ENCODE measurements at regions not wholly inside any gene's neighbourhood (a gene's known extent, or its start where the extent isn't known, plus 50 kb on each side); places are given as distances from the start of the nearest gene placed in this dataset.

DNA sequence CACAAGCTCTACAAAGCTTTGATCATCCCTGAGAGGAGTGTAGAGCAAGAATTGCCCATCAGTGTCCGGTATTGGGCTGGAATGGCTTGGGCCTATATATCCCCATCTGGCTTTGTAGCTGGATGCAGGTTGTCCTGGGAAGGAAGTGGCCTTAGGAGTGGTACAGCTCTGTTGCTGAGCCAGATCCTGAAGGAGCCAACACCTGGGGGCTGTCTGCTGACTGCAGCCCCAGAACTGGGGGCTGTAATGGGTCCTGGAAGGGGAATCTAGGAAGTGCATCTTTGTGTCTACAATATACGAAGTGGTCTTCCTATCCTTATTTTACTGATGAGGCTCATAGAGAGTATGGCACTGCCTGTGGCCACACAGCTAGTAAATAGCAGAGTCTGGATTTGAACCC is 145.9 kb downstream of the CDC5L start:
- H3K27ac ChIP-seq, result no peak overlapping the region
- no peaks in the 10 kb centered on the region for H3K9me3 ChIP-seq
- H3K27me3 ChIP-seq, result no peaks in the 10 kb centered on the region
- H3K4me3 ChIP-seq (ENCODE audit: low read depth in 1 of 2, low read length in 1 of 2), result no peak overlapping the region
- TF ChIP-seq CTCF (IDR thresholded peaks at IDR 0.05), result no peak
- H3K36me3 ChIP-seq, result no peaks in the 10 kb centered on the region
- H3K4me1 ChIP-seq (ENCODE audit: control insufficient read depth in 1 of 2, insufficient read depth in 1 of 2, low read depth in 1 of 2, low read length in 1 of 2), result no peaks in the 10 kb centered on the region

DNA sequence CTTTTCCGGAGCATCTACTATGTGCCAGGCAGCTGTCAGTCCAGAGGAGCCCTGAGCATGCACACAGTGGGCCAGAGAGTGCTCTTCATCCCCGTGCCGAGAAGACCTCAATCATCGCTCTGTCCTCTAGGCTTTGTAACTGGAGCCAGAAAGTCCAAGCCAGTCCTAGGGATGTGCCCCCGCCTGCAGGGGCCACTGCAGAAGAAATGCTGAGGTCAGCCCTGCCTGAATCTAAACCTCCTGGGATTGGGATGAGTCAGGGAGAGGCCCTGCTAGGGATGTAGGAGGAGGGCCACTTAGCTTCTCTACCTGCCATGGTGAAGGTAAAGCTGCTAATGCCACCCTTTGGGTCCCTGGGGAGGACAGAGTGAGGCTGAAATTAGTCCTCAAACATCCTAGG is 146.8 kb downstream of the CDC5L start:
- Histone ChIP-seq H3K4me1 (ENCODE audit: control insufficient read depth in 1 of 2, insufficient read depth in 1 of 2, low read depth in 1 of 2, low read length in 1 of 2) (no peaks in the 10 kb centered on the region), H3K27ac (no peak overlapping the region), H3K27me3 (no peaks in the 10 kb centered on the region), H3K36me3 (no peaks in the 10 kb centered on the region), H3K9me3 (no peaks in the 10 kb centered on the region), H3K4me3 (ENCODE audit: low read depth in 1 of 2, low read length in 1 of 2) (no peak overlapping the region)
- TF ChIP-seq CTCF (IDR thresholded peaks at IDR 0.05), result no peak

- Histone ChIP-seq H3K36me3 (no peaks in the 10 kb centered on the region), H3K4me3 (ENCODE audit: low read depth in 1 of 2, low read length in 1 of 2) (no peak overlapping the region), H3K4me1 (ENCODE audit: control insufficient read depth in 1 of 2, insufficient read depth in 1 of 2, low read depth in 1 of 2, low read length in 1 of 2) (no peaks in the 10 kb centered on the region), H3K27ac (no peak overlapping the region), H3K9me3 (no peaks in the 10 kb centered on the region), H3K27me3 (no peaks in the 10 kb centered on the region)
- no peak for TF ChIP-seq CTCF (IDR thresholded peaks at IDR 0.05)
These were observed 147.9 kb downstream of the CDC5L start for GRCh38 chr6:44535446-44535845.

GRCh38 chr6:44535967-44536366 is 148.5 kb downstream of the CDC5L start:
- TF ChIP-seq CTCF (IDR thresholded peaks at IDR 0.05), result no peak

GRCh38 chr6:44537306-44538049 is 150.0 kb downstream of the CDC5L start:
- Histone ChIP-seq H3K4me1 (ENCODE audit: control insufficient read depth in 1 of 2, insufficient read depth in 1 of 2, low read depth in 1 of 2, low read length in 1 of 2) (no peaks in the 10 kb centered on the region), H3K36me3 (no peaks in the 10 kb centered on the region), H3K27ac (no peak overlapping the region), H3K4me3 (ENCODE audit: low read depth in 1 of 2, low read length in 1 of 2) (no peak overlapping the region), H3K27me3 (no peaks in the 10 kb centered on the region), H3K9me3 (no peaks in the 10 kb centered on the region)
- TF ChIP-seq CTCF (IDR thresholded peaks at IDR 0.05), result no peak

More at GRCh38 chr6:44535967-44536366, 148.5 kb downstream of the CDC5L start:
- no peak overlapping the region for H3K4me3 ChIP-seq (ENCODE audit: low read depth in 1 of 2, low read length in 1 of 2)
- no peaks in the 10 kb centered on the region for H3K36me3 ChIP-seq
- H3K9me3 ChIP-seq, result no peaks in the 10 kb centered on the region
- H3K4me1 ChIP-seq (ENCODE audit: control insufficient read depth in 1 of 2, insufficient read depth in 1 of 2, low read depth in 1 of 2, low read length in 1 of 2), result no peaks in the 10 kb centered on the region
- H3K27me3 ChIP-seq, result no peaks in the 10 kb centered on the region
- no peak overlapping the region for H3K27ac ChIP-seq
